GM15510 (cell line): ENCODE measurements at regions not wholly inside any gene's neighbourhood (a gene's known extent, or its start where the extent isn't known, plus 50 kb on each side); places are given as distances from the start of the nearest gene placed in this dataset.

Experiments used
- POLR2A ChIP-seq: IDR thresholded peaks from 3 replicates; pipeline ENCODE4 v1.6.1; 2011; ENCODE audit warnings: borderline replicate concordance; ENCODE audit not compliant: insufficient read length; ENCODE audit errors: extremely low read depth

DNA sequence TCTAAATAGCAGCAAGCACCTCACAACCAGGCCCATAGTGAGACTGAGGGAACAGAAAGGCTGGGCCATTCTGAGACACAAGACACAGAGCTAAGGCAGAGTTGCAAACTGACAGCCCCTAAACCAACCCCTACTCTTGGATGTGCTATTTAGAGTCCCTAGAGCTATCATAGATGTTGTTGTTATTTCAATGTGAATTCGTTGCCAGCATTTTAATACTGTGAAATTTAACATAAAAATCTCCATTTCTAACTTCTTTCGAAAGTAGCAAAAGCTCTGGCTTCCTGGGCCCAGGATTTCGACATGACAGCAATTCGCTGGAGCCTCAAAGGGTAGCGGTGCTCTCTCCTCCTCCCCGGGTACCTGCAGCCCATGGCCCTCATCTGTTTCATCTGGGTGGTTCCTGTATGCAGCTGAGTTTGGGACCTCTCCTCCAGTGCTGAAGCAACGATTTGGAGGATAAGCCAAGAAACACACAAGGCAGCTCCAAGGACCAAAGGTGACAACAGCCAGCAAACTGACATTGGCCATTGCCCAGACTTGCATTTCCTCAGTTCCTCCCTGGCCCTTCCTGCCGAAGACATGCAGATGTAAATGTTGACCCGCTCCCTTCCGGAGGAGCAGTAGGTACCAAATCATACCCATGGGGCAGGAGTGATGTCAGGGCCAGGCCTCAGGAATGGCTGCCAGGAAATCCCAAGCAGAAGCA, 254.4 kb upstream of the NCKAP5 start:
- TF ChIP-seq POLR2A: no peak

GRCh38 chr2:133823226-133823550, 254.9 kb upstream of the NCKAP5 start:
- TF ChIP-seq POLR2A: no peak

GRCh38 chr2:133824869-133825268, 256.6 kb upstream of the NCKAP5 start:
- TF ChIP-seq POLR2A: no peak

DNA sequence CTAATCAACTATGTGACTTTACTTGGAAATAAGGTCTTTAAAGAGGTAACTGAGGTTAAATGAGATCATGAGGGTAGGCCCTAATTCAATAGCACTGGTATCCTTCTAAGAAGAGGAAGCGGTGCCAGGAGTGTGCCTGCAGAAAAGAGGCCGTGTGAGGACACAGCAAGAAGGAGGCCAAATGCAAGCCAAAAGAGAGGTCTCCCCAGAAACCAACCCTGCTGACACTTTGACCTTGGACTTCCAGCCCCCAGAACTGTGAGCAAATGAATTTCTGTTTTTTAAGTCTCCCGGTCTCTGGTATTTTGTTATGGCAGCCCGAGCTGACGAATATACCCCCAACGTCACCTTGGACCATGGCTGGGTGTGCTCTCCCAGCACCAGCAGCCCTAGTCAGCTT, 257.5 kb upstream of the NCKAP5 start:
- no peak for TF ChIP-seq POLR2A

DNA sequence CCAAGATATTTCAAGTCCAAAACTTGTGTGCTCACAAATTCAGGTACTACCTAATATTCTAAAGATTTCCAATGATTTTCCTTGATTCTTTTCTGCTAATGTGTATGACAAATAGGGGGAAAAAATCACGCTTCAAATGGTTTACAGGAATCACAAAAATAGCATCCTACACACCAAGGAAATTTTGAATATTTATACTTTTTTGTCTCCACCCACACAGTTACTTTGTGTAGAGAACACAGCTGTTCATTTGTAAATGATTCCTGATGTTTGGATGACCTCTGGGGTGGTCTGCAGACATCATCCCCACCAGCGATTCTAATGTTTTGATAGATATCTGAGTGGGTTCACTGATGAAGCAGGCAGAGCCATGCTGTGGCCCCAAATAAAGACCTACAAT, 260.6 kb upstream of the NCKAP5 start:
- no peak for TF ChIP-seq POLR2A

DNA sequence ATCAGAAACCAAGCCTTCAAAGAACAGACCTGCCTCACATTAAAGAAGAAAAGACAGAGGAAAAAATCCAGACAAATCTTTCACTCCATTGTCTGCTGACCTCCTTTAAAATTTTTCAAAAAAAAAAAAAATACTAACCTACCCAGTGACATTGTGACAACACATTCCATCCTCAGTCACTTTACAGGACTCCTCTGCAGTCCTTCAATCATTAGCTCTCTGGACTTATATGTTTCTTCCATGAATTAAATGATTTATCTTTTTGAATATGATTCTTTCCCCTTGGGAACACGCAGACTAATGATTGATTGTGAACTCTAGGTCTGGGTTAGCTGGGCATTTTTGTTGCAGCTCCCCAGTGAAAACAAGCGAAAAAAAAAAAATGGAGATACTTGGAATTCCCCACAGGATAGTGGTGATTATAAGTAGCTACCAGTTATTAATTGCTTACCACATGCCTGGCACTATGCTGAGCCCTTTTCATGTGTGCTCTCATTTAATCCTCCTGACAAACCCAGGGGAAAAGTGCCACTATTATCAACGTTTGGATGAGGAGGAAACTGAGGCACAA, 261.3 kb upstream of the NCKAP5 start:
- no peak for TF ChIP-seq POLR2A

GRCh38 chr2:133833746-133834145, 265.5 kb upstream of the NCKAP5 start:
- no peak for TF ChIP-seq POLR2A

DNA sequence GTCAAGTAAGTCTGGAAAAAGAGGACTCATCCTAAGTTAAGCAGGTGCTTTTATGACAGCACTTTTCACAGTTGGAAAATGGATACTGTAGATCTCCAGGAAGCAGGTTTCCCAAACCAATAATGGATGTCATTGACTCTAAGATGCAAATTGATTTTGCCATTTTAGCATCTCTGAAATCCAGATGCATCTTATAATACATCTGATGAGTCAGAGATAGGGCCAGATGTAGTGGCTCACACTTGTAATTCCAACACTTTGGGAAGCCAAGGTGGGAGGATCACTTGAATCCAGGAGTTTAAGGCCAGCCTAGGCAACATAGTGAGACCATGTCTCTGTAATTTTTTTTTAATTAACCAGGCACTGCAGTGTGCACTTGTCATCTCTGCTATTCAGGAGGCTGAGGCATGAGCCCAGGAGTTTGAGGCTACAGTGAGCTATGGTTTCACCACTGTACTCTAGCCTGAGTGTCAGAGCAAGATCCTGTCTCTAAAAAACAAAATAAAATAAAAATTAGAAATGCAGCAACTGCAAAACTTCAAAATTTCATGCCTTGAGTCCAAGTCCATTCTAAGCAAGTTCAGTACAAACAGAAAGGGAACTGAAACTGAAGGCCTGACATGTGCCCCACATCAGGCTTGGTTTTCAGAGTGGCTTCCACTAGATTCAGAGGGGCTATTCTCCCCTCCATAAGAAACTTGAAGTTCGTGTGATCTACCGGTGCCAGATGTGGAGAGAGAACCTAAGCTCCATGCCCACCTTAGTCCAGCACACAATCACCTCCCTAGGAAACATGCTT, 267.8 kb upstream of the NCKAP5 start:
- no peak for TF ChIP-seq POLR2A

DNA sequence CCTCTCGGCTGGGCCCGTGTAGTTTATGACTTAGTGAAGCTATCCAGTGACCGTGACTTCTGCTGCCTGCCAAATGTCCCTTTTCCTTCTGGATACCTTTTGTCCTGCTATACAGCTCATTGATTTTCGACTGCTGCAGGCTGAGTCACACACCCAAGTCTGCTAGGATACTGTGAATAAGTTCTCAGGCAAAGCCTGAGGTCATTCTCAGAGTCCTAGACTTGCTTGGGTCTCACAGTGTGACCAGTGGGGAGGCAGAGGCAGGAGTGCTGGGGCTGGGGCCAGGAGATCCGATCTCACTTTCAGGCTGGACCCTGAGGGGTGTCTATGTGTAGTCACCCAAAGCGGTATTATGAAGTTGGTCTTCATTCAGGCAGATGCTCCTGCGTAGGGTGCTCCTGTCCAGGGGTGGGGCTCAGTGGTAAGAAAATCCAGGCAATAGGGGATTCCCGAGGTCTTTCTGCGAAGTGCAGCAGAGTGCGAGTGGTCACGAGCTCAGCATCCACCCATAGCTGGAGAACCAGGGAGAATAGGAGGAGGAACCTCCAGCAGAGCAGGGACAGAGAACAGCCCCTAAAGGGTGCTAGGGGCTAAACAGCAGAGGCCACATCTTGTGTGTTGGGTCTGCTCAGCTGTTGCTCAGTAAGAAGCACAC, 268.6 kb upstream of the NCKAP5 start:
- TF ChIP-seq POLR2A: no peak

- no peak for TF ChIP-seq POLR2A
These were observed 269.3 kb upstream of the NCKAP5 start for GRCh38 chr2:133837441-133838094.

GRCh38 chr2:133838642-133839365, 270.5 kb upstream of the NCKAP5 start:
- TF ChIP-seq POLR2A: no peak

- no peak for TF ChIP-seq POLR2A
These were observed 271.4 kb upstream of the NCKAP5 start for GRCh38 chr2:133839677-133840076.

DNA sequence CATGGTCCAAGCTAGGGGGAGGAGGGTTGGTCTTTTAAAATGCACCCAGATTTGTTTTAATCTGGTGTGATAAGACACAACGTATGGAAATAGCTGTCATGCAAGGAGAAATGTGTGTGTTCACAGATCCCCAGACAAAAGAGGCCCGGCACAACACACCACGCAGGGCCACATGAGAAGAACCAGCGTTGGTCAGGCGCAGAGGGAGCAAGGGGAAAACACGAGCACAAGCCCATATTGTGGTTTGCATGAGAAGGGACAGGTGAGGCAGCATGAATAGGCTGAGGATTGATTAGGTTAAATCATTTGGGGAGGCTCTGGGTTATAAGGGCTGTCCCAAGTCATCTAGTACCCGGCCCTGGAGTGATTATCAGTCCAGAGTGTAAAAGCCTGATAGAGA, 272.5 kb upstream of the NCKAP5 start:
- TF ChIP-seq POLR2A: no peak

DNA sequence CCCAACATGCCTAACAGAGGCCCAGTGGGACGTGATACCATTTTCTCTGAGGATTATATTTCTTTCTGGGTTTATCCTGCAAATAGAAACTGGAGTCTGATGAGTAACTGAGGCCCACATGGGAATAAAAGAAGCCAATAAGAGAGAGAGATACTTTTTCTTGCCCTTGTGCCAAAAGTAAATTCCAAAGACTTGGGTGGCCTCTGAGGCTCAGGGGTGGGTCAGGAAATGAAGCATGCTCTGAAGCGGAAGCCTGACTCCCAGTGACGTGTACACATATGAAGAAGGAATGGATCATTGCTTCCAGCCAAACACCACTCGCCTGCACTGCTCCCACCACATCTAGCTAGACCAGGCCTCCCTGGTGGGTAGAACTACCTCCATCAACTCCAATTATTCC, 273.6 kb upstream of the NCKAP5 start:
- no peak for TF ChIP-seq POLR2A
